Activated CD8-positive, alpha-beta T cell treated with anti-CD3 and anti-CD28 coated beads, Interleukin-2, amount 10 ng/mL, durations not matched to agents 7 days and 5 days (primary cell): ENCODE measurements at regions not wholly inside any gene's neighbourhood (a gene's known extent, or its start where the extent isn't known, plus 50 kb on each side); places are given as distances from the start of the nearest gene placed in this dataset.
A peak's percentile ranks its signal among the peaks of the same experiment; 100 is the strongest.

Source experiments
- ATAC-seq: fragments of 150-1000 bp; cut with Tn5 transposase; one replicate; pipeline ENCODE4 v1.10.0; 2021; ENCODE audit warnings: moderate library complexity
- CTCF ChIA-PET: fragments of 350-600 bp; sonication (Branson Sonifier 250); formaldehyde crosslinking; loops from one replicate; lab custom pipeline; 2021; ENCODE audit warnings: antibody characterized with exemption; lab: Charles Lee
- POLR2A ChIA-PET: fragments of 350-600 bp; sonication (Branson Sonifier 250); formaldehyde crosslinking; loops from one replicate; lab custom pipeline; 2021; ENCODE audit warnings: antibody characterized with exemption; lab: Charles Lee
- DNase-seq: peaks from one replicate; pipeline ENCODE4 v3.0.0-alpha.2; 2020
- H3K27ac Mint-ChIP-seq: one replicate; pipeline ENCODE4 v1.8.0; 2021; ENCODE audit warnings: mild to moderate bottlenecking, mixed read lengths
- H3K27me3 Mint-ChIP-seq: one replicate; pipeline ENCODE4 v1.8.0; 2021; ENCODE audit warnings: low read depth, mixed read lengths
- H3K36me3 Mint-ChIP-seq: one replicate; pipeline ENCODE4 v1.8.0; 2021; ENCODE audit warnings: low read depth, mixed read lengths
- H3K4me1 Mint-ChIP-seq: one replicate; pipeline ENCODE4 v1.8.0; 2021; ENCODE audit warnings: low read depth, mixed read lengths
- H3K4me3 Mint-ChIP-seq: one replicate; pipeline ENCODE4 v1.8.0; 2021; ENCODE audit warnings: mild to moderate bottlenecking, mixed read lengths
- H3K9me3 Mint-ChIP-seq: one replicate; pipeline ENCODE4 v1.8.0; 2022; ENCODE audit warnings: mixed read lengths; ENCODE audit not compliant: insufficient read depth

- Mint-ChIP-seq H3K4me3 (no peak overlapping the region), H3K4me1 (no peaks in the 10 kb centered on the region), H3K9me3 (no peaks in the 10 kb centered on the region), H3K36me3 (no peaks in the 10 kb centered on the region), H3K27me3 (no peaks in the 10 kb centered on the region), H3K27ac (no peak overlapping the region)
- no peak for ATAC-seq
- POLR2A ChIA-PET = no interaction called here
- DNase-seq = no peak
- CTCF ChIA-PET = no interaction called here
These were observed 358.0 kb downstream of the FGF9 start for GRCh38 chr13:22028831-22029230.

- Mint-ChIP-seq H3K36me3 (no peaks in the 10 kb centered on the region), H3K4me3 (no peak overlapping the region), H3K27me3 (no peaks in the 10 kb centered on the region), H3K27ac (no peak overlapping the region), H3K4me1 (no peaks in the 10 kb centered on the region), H3K9me3 (no peaks in the 10 kb centered on the region)
- ATAC-seq (no peak), DNase-seq (no peak)
- POLR2A ChIA-PET = interaction anchor here (0.6 kb wide), 1 partner anchor 91 kb away, joined by 3 read pairs; no protein-coding TSS in a partner anchor
- CTCF ChIA-PET = no interaction called here
These were observed 359.4 kb downstream of the FGF9 start for GRCh38 chr13:22030321-22030720.

DNA sequence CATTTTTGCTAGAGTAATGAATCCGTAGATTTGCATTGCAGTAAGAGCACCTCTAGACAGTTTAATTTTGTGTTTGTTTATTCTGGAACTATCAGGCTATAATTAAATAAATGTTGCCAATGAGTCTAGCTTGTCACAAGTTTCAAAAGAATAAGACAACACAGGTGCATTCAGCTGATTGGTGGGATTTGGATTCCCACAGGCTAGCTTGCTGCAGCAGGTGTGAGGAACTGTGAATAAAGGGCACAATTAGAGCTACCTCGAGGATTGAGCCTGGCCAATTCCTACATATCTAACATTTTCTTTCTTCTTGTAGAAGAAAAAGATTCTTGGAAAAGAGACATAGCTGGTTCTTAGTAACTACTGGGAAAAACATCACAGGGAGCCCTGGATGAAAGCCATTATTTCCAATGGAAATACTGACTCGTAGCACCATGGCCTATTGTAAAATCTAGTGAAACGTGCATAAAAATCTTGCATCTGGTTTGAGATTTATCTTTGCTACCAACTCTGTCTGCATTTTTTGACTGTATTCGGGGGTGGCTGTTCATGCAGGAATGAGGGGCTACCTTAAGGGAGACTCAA, 360.9 kb downstream of the FGF9 start:
- Mint-ChIP-seq H3K27me3 (no peaks in the 10 kb centered on the region), H3K4me3 (no peak overlapping the region), H3K36me3 (no peaks in the 10 kb centered on the region), H3K9me3 (no peaks in the 10 kb centered on the region), H3K27ac (no peak overlapping the region), H3K4me1 (no peaks in the 10 kb centered on the region)
- ATAC-seq (no peak), DNase-seq (no peak)
- ChIA-PET POLR2A (no interaction called here), CTCF (no interaction called here)

- Mint-ChIP-seq H3K9me3 (no peaks in the 10 kb centered on the region), H3K36me3 (no peaks in the 10 kb centered on the region), H3K27me3 (no peaks in the 10 kb centered on the region), H3K27ac (no peak overlapping the region), H3K4me1 (no peaks in the 10 kb centered on the region), H3K4me3 (no peak overlapping the region)
- ChIA-PET CTCF (no interaction called here), POLR2A (no interaction called here)
- no peak for DNase-seq
- ATAC-seq = no peak
These were observed 362.0 kb downstream of the FGF9 start for GRCh38 chr13:22032905-22033304.

DNA sequence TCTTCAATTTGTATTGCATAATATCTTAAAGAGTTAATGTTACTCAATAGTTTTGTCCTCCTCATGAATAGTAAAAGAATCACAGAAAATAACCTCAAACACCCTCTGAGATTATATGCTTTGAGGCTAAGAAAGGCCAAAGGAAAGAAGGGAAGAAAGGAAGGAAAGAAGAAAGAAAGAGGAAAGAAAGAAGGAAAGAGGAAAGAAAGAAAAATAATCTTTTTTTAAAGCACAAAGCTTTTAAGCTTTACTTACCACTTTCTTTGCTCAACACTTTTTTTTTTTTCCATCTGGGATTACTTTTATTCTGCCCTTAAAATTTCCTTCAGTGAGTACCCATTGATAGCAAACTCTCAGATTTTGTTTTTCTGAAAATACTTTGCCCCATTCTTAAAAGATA, 369.1 kb downstream of the FGF9 start:
- ChIA-PET CTCF (no interaction called here), POLR2A (no interaction called here)
- H3K9me3 Mint-ChIP-seq = no peaks in the 10 kb centered on the region
- H3K4me1 Mint-ChIP-seq = peaks cover 3% of the 10 kb centered on the region
- no peak for ATAC-seq
- H3K4me3 Mint-ChIP-seq = no peak overlapping the region
- H3K27me3 Mint-ChIP-seq = no peaks in the 10 kb centered on the region
- H3K36me3 Mint-ChIP-seq = no peaks in the 10 kb centered on the region
- DNase-seq = no peak
- no peak overlapping the region for H3K27ac Mint-ChIP-seq

DNA sequence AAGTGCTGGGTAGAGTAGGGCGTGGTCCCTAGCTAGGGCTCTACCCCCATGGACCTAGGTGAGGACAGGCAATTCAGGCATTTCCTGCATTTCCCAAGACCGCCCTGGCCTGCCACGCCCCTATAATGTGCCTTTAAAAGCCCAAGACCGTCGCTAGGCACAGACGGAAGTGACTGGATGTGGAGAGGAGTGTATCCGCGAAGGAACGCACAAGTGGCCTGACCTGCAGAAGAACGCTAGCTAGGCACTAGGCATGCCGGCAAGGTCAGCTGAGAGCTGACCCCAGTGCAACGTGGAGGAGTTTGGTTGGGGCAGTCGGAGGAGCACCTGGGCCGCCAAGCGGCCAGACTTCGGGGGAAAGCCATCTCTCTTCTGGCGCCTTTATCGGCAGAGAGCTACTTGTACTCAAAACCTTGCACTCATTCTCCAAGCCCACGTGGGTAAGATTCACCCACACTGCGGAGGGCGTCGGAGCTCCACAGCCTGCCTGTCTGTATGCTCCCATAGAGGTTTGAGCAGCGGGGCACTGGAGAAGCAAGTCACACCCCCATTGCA, 370.0 kb downstream of the FGF9 start:
- Mint-ChIP-seq H3K27ac (peak overlapping the region; percentile 39), H3K4me3 (peak overlapping the region; percentile 71), H3K4me1 (peaks cover 3% of the 10 kb centered on the region), H3K9me3 (no peaks in the 10 kb centered on the region), H3K27me3 (no peaks in the 10 kb centered on the region), H3K36me3 (no peaks in the 10 kb centered on the region)
- peak; percentile 44 for ATAC-seq
- ChIA-PET POLR2A (no interaction called here), CTCF (no interaction called here)
- DNase-seq = no peak

DNA sequence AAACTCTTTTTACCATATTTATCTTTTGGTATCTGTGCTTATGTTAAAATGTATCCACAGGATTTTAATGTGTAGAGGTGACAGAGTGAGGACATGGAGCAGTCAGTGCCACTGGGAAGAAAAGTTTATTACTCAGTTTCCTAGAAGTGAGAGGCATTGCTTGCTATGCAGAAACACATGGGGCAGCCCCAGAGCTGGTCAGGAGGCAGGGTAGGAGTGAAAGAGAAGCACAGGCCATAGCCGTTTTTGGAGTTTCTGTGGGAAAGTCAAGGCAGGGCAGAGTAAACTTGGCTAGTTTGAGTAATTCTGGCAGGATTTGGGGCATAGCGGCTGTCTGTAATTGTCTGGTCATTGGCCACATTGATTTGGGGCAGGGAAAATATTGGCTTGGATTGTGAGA, 370.9 kb downstream of the FGF9 start:
- ChIA-PET CTCF (interaction anchor here (0.7 kb wide), 1 partner anchor 266 kb away, joined by 3 read pairs; no protein-coding TSS in a partner anchor), POLR2A (no interaction called here)
- no peaks in the 10 kb centered on the region for H3K36me3 Mint-ChIP-seq
- H3K4me1 Mint-ChIP-seq = peaks cover 3% of the 10 kb centered on the region
- H3K27ac Mint-ChIP-seq = no peak overlapping the region
- DNase-seq (no peak), ATAC-seq (no peak)
- no peaks in the 10 kb centered on the region for H3K27me3 Mint-ChIP-seq
- H3K9me3 Mint-ChIP-seq = no peaks in the 10 kb centered on the region
- peak overlapping the region; percentile 19 for H3K4me3 Mint-ChIP-seq

DNA sequence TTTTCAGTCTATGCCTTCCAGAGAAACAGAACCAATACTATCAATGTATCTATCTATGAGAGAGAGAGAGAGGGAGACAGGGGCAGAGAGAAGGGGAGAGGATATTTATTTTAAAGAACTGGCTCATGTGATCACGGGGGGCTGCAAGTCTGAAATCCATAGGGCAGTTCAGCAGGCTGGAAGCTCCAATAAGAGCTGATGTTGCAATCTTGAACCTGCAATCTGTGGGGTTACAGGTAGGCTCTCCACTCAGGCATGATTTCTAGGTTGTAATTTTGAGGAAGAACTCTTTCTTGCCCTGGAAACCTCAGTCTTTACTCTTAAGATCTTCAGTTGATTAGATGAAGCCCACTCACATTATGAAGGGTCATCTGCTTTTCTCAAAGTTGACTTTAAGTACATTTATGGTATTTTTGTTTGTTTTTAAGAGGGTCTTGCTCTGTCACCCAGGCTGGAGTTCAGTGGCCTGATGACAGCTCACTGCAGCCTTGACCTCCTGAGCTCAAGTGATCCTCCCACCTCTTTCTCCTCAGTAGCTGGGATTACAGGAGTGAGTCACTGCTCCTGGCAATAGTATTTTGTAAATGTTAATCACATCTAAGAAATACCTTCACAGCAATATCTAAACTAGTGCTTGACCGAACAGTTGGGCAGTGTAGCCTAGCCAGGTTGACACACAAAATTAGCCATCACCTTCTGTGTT, 376.4 kb downstream of the FGF9 start:
- Mint-ChIP-seq H3K9me3 (no peaks in the 10 kb centered on the region), H3K4me1 (peaks cover 12% of the 10 kb centered on the region), H3K36me3 (no peaks in the 10 kb centered on the region), H3K4me3 (no peak overlapping the region), H3K27me3 (no peaks in the 10 kb centered on the region), H3K27ac (no peak overlapping the region)
- ChIA-PET CTCF (no interaction called here), POLR2A (no interaction called here)
- DNase-seq (no peak), ATAC-seq (no peak)

DNA sequence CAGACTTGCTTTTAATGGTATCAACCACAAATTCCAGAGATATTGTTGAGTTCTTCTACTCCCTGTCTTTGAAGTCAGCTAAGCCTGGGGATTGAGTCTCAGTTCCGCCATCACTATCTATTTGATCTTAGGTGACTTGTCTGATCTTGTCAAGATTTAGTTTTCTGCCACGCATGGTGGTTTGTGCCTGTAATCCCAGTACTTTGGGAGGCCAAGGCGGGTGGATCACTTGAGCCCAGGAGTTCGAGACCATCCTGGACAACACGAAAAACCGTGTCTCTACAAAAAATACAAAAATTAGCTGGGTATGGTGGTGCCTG, 376.9 kb downstream of the FGF9 start:
- ATAC-seq = no peak
- H3K36me3 Mint-ChIP-seq = no peaks in the 10 kb centered on the region
- peaks cover 12% of the 10 kb centered on the region for H3K4me1 Mint-ChIP-seq

GRCh38 chr13:22049384-22049783, 378.5 kb downstream of the FGF9 start:
- Mint-ChIP-seq H3K4me3 (no peak overlapping the region), H3K27me3 (no peaks in the 10 kb centered on the region), H3K27ac (no peak overlapping the region), H3K36me3 (no peaks in the 10 kb centered on the region), H3K4me1 (peaks cover 10% of the 10 kb centered on the region), H3K9me3 (no peaks in the 10 kb centered on the region)
- ChIA-PET POLR2A (interaction anchor here (0.6 to 1.1 kb wide), 2 partner anchors 12 to 1358 kb away, joined by 3 to 5 read pairs; no protein-coding TSS in a partner anchor), CTCF (no interaction called here)
- ATAC-seq (no peak), DNase-seq (no peak)

More for the DNA sequence above, 376.9 kb downstream of the FGF9 start:
- POLR2A ChIA-PET = no interaction called here
- Mint-ChIP-seq H3K9me3 (no peaks in the 10 kb centered on the region), H3K4me3 (no peak overlapping the region), H3K27ac (no peak overlapping the region), H3K27me3 (no peaks in the 10 kb centered on the region)
- CTCF ChIA-PET = no interaction called here
- no peak for DNase-seq

DNA sequence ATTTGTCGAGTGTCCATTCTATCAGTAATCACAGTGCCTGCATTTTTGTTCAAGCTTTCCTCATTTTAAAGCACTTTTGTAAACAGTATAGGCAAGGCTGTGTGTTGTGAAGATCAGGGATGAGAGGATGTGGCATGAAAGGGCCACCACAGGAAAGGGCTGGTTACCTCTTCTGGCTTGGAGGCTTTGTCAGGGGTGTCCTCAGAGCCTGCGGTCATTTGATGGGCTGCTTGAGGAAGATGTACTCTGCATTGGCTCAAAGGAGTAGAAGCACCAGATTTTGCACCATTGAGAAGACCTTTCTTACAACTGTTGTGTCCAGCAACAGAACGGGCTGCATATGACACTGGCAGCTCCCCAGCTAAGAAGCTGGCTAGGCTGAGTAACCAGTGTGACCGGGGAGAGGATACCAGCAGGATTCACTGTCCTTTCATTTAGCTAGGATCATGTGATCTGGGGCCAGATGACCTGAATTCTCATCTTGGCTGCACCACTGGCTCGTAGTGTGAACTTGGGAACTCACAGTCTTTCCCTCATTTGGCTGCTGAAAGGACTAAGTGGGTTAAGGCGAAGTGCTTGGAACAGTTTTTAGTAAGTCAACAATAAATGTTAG, 380.2 kb downstream of the FGF9 start:
- POLR2A ChIA-PET = no interaction called here
- Mint-ChIP-seq H3K27me3 (no peaks in the 10 kb centered on the region), H3K27ac (no peak overlapping the region), H3K4me3 (no peak overlapping the region), H3K9me3 (no peaks in the 10 kb centered on the region), H3K36me3 (no peaks in the 10 kb centered on the region), H3K4me1 (peaks cover 10% of the 10 kb centered on the region)
- CTCF ChIA-PET = no interaction called here
- DNase-seq = peak; percentile 38
- peak; percentile 61 for ATAC-seq

- CTCF ChIA-PET = no interaction called here
These were observed 382.2 kb downstream of the FGF9 start for GRCh38 chr13:22053053-22053452.

More at GRCh38 chr13:22053053-22053452, 382.2 kb downstream of the FGF9 start:
- Mint-ChIP-seq H3K4me1 (peaks cover 10% of the 10 kb centered on the region), H3K27me3 (no peaks in the 10 kb centered on the region), H3K36me3 (no peaks in the 10 kb centered on the region), H3K27ac (no peak overlapping the region), H3K9me3 (no peaks in the 10 kb centered on the region), H3K4me3 (no peak overlapping the region)
- ATAC-seq (no peak), DNase-seq (no peak)
- POLR2A ChIA-PET = no interaction called here
